ENCODE measurements at regions not wholly inside any gene's neighbourhood (a gene's known extent, or its start where the extent isn't known, plus 50 kb on each side); places are given as distances from the start of the nearest gene placed in this dataset.

- no peak for FAIRE-seq
- TF ChIP-seq NRF1 (IDR thresholded peaks at IDR 0.05; ENCODE audit: low read depth, low read length) (no peak), CTBP2 (IDR thresholded peaks at IDR 0.05; ENCODE audit: borderline replicate concordance, insufficient read depth, insufficient read length, low read length) (no peak), ATF3 (IDR thresholded peaks at IDR 0.05; ENCODE audit: insufficient read depth, low read depth, low read length) (no peak), GTF2F1 (IDR thresholded peaks at IDR 0.05; ENCODE audit: borderline replicate concordance, low read depth, low read length) (no peak), TAF7 (optimal IDR thresholded peaks at IDR 0.05; ENCODE audit: borderline replicate concordance, low read depth, low read length) (no peak), TCF12 (IDR thresholded peaks at IDR 0.05; ENCODE audit: low read depth, low read length) (no peak), PHF8 (conservative IDR thresholded peaks at IDR 0.05; ENCODE audit: low read depth, low read length) (no peak), HDAC2 (IDR thresholded peaks at IDR 0.05; ENCODE audit: borderline replicate concordance in 1 of 2, low read depth in 2 of 2, low read length in 2 of 2) (no peak), ASH2L (IDR thresholded peaks at IDR 0.05; ENCODE audit: low read length) (no peak), EP300 (IDR thresholded peaks at IDR 0.05; ENCODE audit: borderline replicate concordance in 1 of 2, low read depth in 2 of 2, low read length in 2 of 2) (no peak), SAP30 (IDR thresholded peaks at IDR 0.05; ENCODE audit: insufficient read depth, insufficient replicate concordance, low read length) (no peak), CREB1 (IDR thresholded peaks at IDR 0.05) (no peak)
- TF ChIP-seq, protein P1, sequence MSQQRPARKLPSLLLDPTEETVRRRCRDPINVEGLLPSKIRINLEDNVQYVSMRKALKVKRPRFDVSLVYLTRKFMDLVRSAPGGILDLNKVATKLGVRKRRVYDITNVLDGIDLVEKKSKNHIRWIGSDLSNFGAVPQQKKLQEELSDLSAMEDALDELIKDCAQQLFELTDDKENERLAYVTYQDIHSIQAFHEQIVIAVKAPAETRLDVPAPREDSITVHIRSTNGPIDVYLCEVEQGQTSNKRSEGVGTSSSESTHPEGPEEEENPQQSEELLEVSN (IDR thresholded peaks at IDR 0.05) = no peak
These were observed 384.4 kb downstream of the TNS3 start for GRCh38 chr7:47197486-47197885.

More at GRCh38 chr7:47197486-47197885, 384.4 kb downstream of the TNS3 start:
- Histone ChIP-seq H3K79me1 (ENCODE audit: low read depth, low read length) (no peaks in the 10 kb centered on the region), H3K18ac (ENCODE audit: extremely low read depth, low read length) (no peak overlapping the region), H3K14ac (ENCODE audit: insufficient read length) (no peak overlapping the region), H4K91ac (replicated peaks; ENCODE audit: insufficient read length, low read length) (no peak overlapping the region), H3K4me3 (ENCODE audit: extremely low read depth in 1 of 4, insufficient read depth in 2 of 4, low read depth in 3 of 4, low read length in 4 of 4) (no peak overlapping the region), H2AK5ac (ENCODE audit: low read depth, low read length) (no peak overlapping the region), H3K56ac (replicated peaks; ENCODE audit: insufficient read length, low read depth, low read length) (no peak overlapping the region), H3K4ac (replicated peaks; ENCODE audit: insufficient read length, low read depth, low read length) (no peak overlapping the region), H2BK120ac (replicated peaks; ENCODE audit: low read depth, low read length) (no peak overlapping the region), H4K5ac (ENCODE audit: insufficient read length, low read depth, low read length) (no peak overlapping the region), H2BK20ac (ENCODE audit: low read length) (no peak overlapping the region), H3K79me2 (ENCODE audit: control insufficient read depth in 1 of 2, insufficient read depth in 2 of 2, low read length in 2 of 2) (no peaks in the 10 kb centered on the region), H3K23me2 (ENCODE audit: low read depth, low read length) (no peaks in the 10 kb centered on the region), H2AFZ (ENCODE audit: low read length) (no peak overlapping the region), H4K8ac (ENCODE audit: extremely low read depth, insufficient read depth, low read length) (no peak overlapping the region), H3K9me3 (ENCODE audit: insufficient read depth in 2 of 2, low read depth in 1 of 2, low read length in 1 of 2) (no peaks in the 10 kb centered on the region), H3K27me3 (replicated peaks in 1 of 4; ENCODE audit: control insufficient read depth in 3 of 4, extremely low read depth in 1 of 4, insufficient read depth in 3 of 4, low read length in 3 of 4) (no peaks in the 10 kb centered on the region; a peak in 2 of 7 replicates), H2BK15ac (ENCODE audit: low read length) (no peak overlapping the region), H2BK5ac (ENCODE audit: low read depth, low read length) (no peak overlapping the region), H3K27ac (ENCODE audit: low read depth, low read length) (no peak overlapping the region), H3K4me1 (replicated peaks in 1 of 4; ENCODE audit: control insufficient read depth in 3 of 4, insufficient read depth in 4 of 4, low read length in 3 of 4) (no peaks in the 10 kb centered on the region), H3K36me3 (ENCODE audit: control insufficient read depth in 2 of 4, insufficient read depth in 4 of 4, low read length in 3 of 4) (no peaks in the 10 kb centered on the region), H4K20me1 (replicated peaks in 1 of 2; ENCODE audit: control insufficient read depth in 1 of 2, insufficient read depth in 2 of 2, low read length in 2 of 2) (no peaks in the 10 kb centered on the region), H3K9ac (replicated peaks in 1 of 4; ENCODE audit: extremely low read depth in 1 of 4, low read depth in 3 of 4, low read length in 3 of 4) (no peak overlapping the region), H3K23ac (ENCODE audit: insufficient read length) (no peak overlapping the region), H3K4me2 (ENCODE audit: insufficient read depth in 1 of 2, low read depth in 2 of 2, low read length in 2 of 2) (no peak overlapping the region), H2BK12ac (ENCODE audit: low read depth, low read length) (no peak overlapping the region)
- ChIA-PET POLR2A (ENCODE audit: partially characterized antibody) (no interaction called here), CTCF (ENCODE audit: partially characterized antibody) (interaction anchor here (0.6 kb wide), 1 partner anchor 806 kb away, joined by 4 read pairs; no protein-coding TSS in a partner anchor)
- DNase-seq (ENCODE audit: low read depth in 1 of 2, low spot score in 2 of 2) = no peak
- WGBS, 2 experiments (ENCODE audit: extremely low coverage in 1 of 2, insufficient coverage in 1 of 2, insufficient read length in 1 of 2, insufficient replicate concordance in 2 of 2, low coverage in 1 of 2, low lambda C conversion rate in 2 of 2, missing lambda C conversion rate in 1 of 2) = 88% methylated on average over 2 of the region's 2 CpGs; no CpG with 5 or more reads in 1 of the 2 experiments

Measured in H1 (cell line).